ENCODE measurements at regions not wholly inside any gene's neighbourhood (a gene's known extent, or its start where the extent isn't known, plus 50 kb on each side); places are given as distances from the start of the nearest gene placed in this dataset.

GRCh38 chr11:45079567-45079942 is 66.9 kb upstream of the PRDM11 start (continued):
- TF ChIP-seq, protein P1, sequence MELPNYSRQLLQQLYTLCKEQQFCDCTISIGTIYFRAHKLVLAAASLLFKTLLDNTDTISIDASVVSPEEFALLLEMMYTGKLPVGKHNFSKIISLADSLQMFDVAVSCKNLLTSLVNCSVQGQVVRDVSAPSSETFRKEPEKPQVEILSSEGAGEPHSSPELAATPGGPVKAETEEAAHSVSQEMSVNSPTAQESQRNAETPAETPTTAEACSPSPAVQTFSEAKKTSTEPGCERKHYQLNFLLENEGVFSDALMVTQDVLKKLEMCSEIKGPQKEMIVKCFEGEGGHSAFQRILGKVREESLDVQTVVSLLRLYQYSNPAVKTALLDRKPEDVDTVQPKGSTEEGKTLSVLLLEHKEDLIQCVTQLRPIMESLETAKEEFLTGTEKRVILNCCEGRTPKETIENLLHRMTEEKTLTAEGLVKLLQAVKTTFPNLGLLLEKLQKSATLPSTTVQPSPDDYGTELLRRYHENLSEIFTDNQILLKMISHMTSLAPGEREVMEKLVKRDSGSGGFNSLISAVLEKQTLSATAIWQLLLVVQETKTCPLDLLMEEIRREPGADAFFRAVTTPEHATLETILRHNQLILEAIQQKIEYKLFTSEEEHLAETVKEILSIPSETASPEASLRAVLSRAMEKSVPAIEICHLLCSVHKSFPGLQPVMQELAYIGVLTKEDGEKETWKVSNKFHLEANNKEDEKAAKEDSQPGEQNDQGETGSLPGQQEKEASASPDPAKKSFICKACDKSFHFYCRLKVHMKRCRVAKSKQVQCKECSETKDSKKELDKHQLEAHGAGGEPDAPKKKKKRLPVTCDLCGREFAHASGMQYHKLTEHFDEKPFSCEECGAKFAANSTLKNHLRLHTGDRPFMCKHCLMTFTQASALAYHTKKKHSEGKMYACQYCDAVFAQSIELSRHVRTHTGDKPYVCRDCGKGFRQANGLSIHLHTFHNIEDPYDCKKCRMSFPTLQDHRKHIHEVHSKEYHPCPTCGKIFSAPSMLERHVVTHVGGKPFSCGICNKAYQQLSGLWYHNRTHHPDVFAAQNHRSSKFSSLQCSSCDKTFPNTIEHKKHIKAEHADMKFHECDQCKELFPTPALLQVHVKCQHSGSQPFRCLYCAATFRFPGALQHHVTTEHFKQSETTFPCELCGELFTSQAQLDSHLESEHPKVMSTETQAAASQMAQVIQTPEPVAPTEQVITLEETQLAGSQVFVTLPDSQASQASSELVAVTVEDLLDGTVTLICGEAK (IDR thresholded peaks at IDR 0.05), result no peak
- TF ChIP-seq, protein P1 (CRISPR knock-in tag; IDR thresholded peaks at IDR 0.05), result no peak

- no peak overlapping the region for H3K27ac ChIP-seq (ENCODE audit: extremely low read length, insufficient read depth, low read length)
- ChIA-PET POLR2A (no interaction called here), CTCF (ENCODE audit: low intra/inter-chr PET ratio, low total read pairs) (no interaction called here)
- 22% methylated on average over 9 of the region's 16 CpGs for WGBS (ENCODE audit: low lambda C conversion rate)
- H3K9me3 ChIP-seq (ENCODE audit: low read length), result no peaks in the 10 kb centered on the region
- no peaks in the 10 kb centered on the region for H3K4me1 ChIP-seq (ENCODE audit: insufficient read depth, low read length)
- no peaks in the 10 kb centered on the region for H3K79me2 ChIP-seq (ENCODE audit: insufficient read depth, low read length)
- peak; percentile 39; the same call in 2 of the 3 replicates for ATAC-seq
- no peak overlapping the region for H2AFZ ChIP-seq (ENCODE audit: low read length)
- in situ Hi-C loops (cut with HindIII; ENCODE audit: extremely low pct_ligation_motif_present, low pct_unique_long_range_greater_than_20kb), result no loop called here
- intact Hi-C loops (cut with micrococcal nuclease; ENCODE audit: unreplicated experiment), result no loop called here
- H3K4me3 ChIP-seq (replicated peaks in 1 of 3; ENCODE audit: insufficient read depth in 1 of 3, low read depth in 2 of 3, low read length in 3 of 3), result no peak overlapping the region
- no peaks in the 10 kb centered on the region for H4K20me1 ChIP-seq (ENCODE audit: insufficient read depth, low read length)
- H3K9ac ChIP-seq (ENCODE audit: insufficient read depth, low read depth, low read length), result no peak overlapping the region
- H3K36me3 ChIP-seq (replicated peaks in 1 of 2; ENCODE audit: control insufficient read depth in 1 of 2, insufficient read depth in 2 of 2, low read length in 2 of 2), result no peaks in the 10 kb centered on the region
- no peak overlapping the region for H3K4me2 ChIP-seq (ENCODE audit: low read depth, low read length)
- FAIRE-seq, result no peak
- no peak for TF ChIP-seq MTF2 (CRISPR knock-in tag; IDR thresholded peaks at IDR 0.05; ENCODE audit: borderline replicate concordance)
- TF ChIP-seq ZFY (CRISPR knock-in tag; IDR thresholded peaks at IDR 0.05), result no peak
- no peak for TF ChIP-seq MED1 (CRISPR knock-in tag; IDR thresholded peaks at IDR 0.05)
- TF ChIP-seq ZSCAN30 (CRISPR knock-in tag; IDR thresholded peaks at IDR 0.05), result no peak
- no peak for TF ChIP-seq SRSF9 (IDR thresholded peaks at IDR 0.05; ENCODE audit: borderline replicate concordance, insufficient read depth, low read depth, low read length, poor library complexity, severe bottlenecking)
- no peak for TF ChIP-seq MTA3 (CRISPR knock-in tag; IDR thresholded peaks at IDR 0.05)
- TF ChIP-seq RARG (CRISPR knock-in tag; IDR thresholded peaks at IDR 0.05; ENCODE audit: low read depth), result no peak
- no peak for TF ChIP-seq CREB3 (CRISPR knock-in tag; IDR thresholded peaks at IDR 0.05)
- no peak for TF ChIP-seq ZSCAN29 (CRISPR knock-in tag; conservative IDR thresholded peaks at IDR 0.05)
- DNase-seq (ENCODE audit: low spot score), result no peak
- no TSS peak for BruUV-seq (replicated peaks)
- peaks cover 0 to 22% of the 10 kb centered on the region in 2 experiments; a peak in 3 of 5 replicates for H3K27me3 ChIP-seq (ENCODE audit: control insufficient read depth in 1 of 2, insufficient read depth in 2 of 2, low read length in 2 of 2)
These were observed 66.3 kb upstream of the PRDM11 start for GRCh38 chr11:45079943-45080719.
